ENCODE measurements at regions not wholly inside any gene's neighbourhood (a gene's known extent, or its start where the extent isn't known, plus 50 kb on each side); places are given as distances from the start of the nearest gene placed in this dataset.

GRCh38 chr2:78355967-78356366, 669.5 kb upstream of the REG3G start:
- Histone ChIP-seq H3K9me3 (no peaks in the 10 kb centered on the region), H3K27me3 (no peaks in the 10 kb centered on the region), H3K4me3 (no peak overlapping the region), H3K4me1 (no peaks in the 10 kb centered on the region), H3K27ac (no peak overlapping the region), H3K36me3 (no peaks in the 10 kb centered on the region)
- no peak for DNase-seq (ENCODE audit: low spot score in 2 of 2)
- TF ChIP-seq CTCF (IDR thresholded peaks at IDR 0.05) = no peak
- intact Hi-C loops (cut with DNase I) = no loop called here

GRCh38 chr2:78383576-78383975, 641.9 kb upstream of the REG3G start:
- Histone ChIP-seq H3K9me3 (no peaks in the 10 kb centered on the region), H3K27me3 (no peaks in the 10 kb centered on the region), H3K27ac (no peak overlapping the region), H3K36me3 (no peaks in the 10 kb centered on the region), H3K4me3 (no peak overlapping the region), H3K4me1 (no peaks in the 10 kb centered on the region)
- intact Hi-C loops (cut with DNase I) = no loop called here
- no peak for DNase-seq (ENCODE audit: low spot score in 2 of 2)
- no peak for TF ChIP-seq CTCF (IDR thresholded peaks at IDR 0.05)

- no peak for TF ChIP-seq CTCF (IDR thresholded peaks at IDR 0.05)
- intact Hi-C loops (cut with DNase I) = no loop called here
- DNase-seq (ENCODE audit: low spot score in 2 of 2) = no peak
Observed at GRCh38 chr2:78397198-78397597, 628.3 kb upstream of the REG3G start.

GRCh38 chr2:78407960-78408794, 617.3 kb upstream of the REG3G start:
- Histone ChIP-seq H3K4me3 (no peak overlapping the region), H3K27me3 (no peaks in the 10 kb centered on the region), H3K9me3 (no peaks in the 10 kb centered on the region), H3K4me1 (no peaks in the 10 kb centered on the region), H3K36me3 (no peaks in the 10 kb centered on the region), H3K27ac (no peak overlapping the region)
- intact Hi-C loops (cut with DNase I) = no loop called here
- no peak for TF ChIP-seq CTCF (IDR thresholded peaks at IDR 0.05)
- DNase-seq (ENCODE audit: low spot score in 2 of 2) = no peak

More at GRCh38 chr2:78397198-78397597, 628.3 kb upstream of the REG3G start:
- Histone ChIP-seq H3K36me3 (no peaks in the 10 kb centered on the region), H3K9me3 (no peaks in the 10 kb centered on the region), H3K27me3 (no peaks in the 10 kb centered on the region), H3K4me1 (no peaks in the 10 kb centered on the region), H3K27ac (no peak overlapping the region), H3K4me3 (no peak overlapping the region)

- intact Hi-C loops (cut with DNase I) = no loop called here
- TF ChIP-seq CTCF (IDR thresholded peaks at IDR 0.05) = no peak
- no peaks in the 10 kb centered on the region for H3K9me3 ChIP-seq
Observed at GRCh38 chr2:78408795-78409118, 616.7 kb upstream of the REG3G start.

More at GRCh38 chr2:78408795-78409118, 616.7 kb upstream of the REG3G start:
- H3K27ac ChIP-seq = no peak overlapping the region
- no peaks in the 10 kb centered on the region for H3K27me3 ChIP-seq
- no peak overlapping the region for H3K4me3 ChIP-seq
- no peaks in the 10 kb centered on the region for H3K36me3 ChIP-seq
- H3K4me1 ChIP-seq = no peaks in the 10 kb centered on the region
- no peak for DNase-seq (ENCODE audit: low spot score in 2 of 2)
